GM23338 (cell line): ENCODE measurements at regions not wholly inside any gene's neighbourhood (a gene's known extent, or its start where the extent isn't known, plus 50 kb on each side); places are given as distances from the start of the nearest gene placed in this dataset.

ENCODE experiments used
- EZH2 ChIP-seq: fragments of 200-600 bp; sonication (generic); IDR thresholded peaks from one replicate; pipeline ENCODE4 v1.8.0; 2017; ENCODE audit warnings: antibody characterized with exemption, mild to moderate bottlenecking, low read depth; ENCODE audit not compliant: unreplicated experiment
- EZH2phosphoT487 ChIP-seq: fragments of 200-600 bp; sonication (generic); IDR thresholded peaks from one replicate; pipeline ENCODE4 v1.8.1; 2018; ENCODE audit warnings: antibody characterized with exemption; ENCODE audit not compliant: unreplicated experiment
- POLR2AphosphoS5 ChIP-seq: IDR thresholded peaks from 2 replicates; pipeline ENCODE4 v1.6.1; 2016; ENCODE audit warnings: antibody characterized with exemption, low read depth
- STAT1 ChIP-seq: IDR thresholded peaks from one replicate; pipeline ENCODE4 v1.6.1; 2016; ENCODE audit warnings: antibody characterized with exemption; ENCODE audit not compliant: unreplicated experiment
- ZNF114 ChIP-seq: fragments of 250-450 bp; sonication (Bioruptor Pico); IDR thresholded peaks from 2 replicates; pipeline ENCODE4 v1.5.0; 2020; ENCODE audit warnings: mild to moderate bottlenecking, moderate library complexity
- TF ChIP-seq, protein P1 (sequence below), 2 experiments: fragments of 200-600 bp in 1 of 2; sonication (generic) in 1 of 2; conservative IDR thresholded peaks; 2 replicates each; pipeline versions ENCODE4 v1.5.1 to v1.6.1; 2016 to 2017; ENCODE audit warnings: antibody characterized with exemption in 2 of 2, low read depth in 2 of 2, mild to moderate bottlenecking in 2 of 2, moderate library complexity in 1 of 2
- TF ChIP-seq, protein P2 (sequence below): IDR thresholded peaks from one replicate; pipeline ENCODE4 v1.6.1; 2018; ENCODE audit warnings: antibody characterized with exemption; ENCODE audit not compliant: unreplicated experiment
- TF ChIP-seq, protein P3 (sequence below): fragments of 250-450 bp; sonication (Bioruptor Pico); IDR thresholded peaks from 2 replicates; pipeline ENCODE4 v1.5.0; 2020; ENCODE audit warnings: mild to moderate bottlenecking, moderate library complexity

DNA sequence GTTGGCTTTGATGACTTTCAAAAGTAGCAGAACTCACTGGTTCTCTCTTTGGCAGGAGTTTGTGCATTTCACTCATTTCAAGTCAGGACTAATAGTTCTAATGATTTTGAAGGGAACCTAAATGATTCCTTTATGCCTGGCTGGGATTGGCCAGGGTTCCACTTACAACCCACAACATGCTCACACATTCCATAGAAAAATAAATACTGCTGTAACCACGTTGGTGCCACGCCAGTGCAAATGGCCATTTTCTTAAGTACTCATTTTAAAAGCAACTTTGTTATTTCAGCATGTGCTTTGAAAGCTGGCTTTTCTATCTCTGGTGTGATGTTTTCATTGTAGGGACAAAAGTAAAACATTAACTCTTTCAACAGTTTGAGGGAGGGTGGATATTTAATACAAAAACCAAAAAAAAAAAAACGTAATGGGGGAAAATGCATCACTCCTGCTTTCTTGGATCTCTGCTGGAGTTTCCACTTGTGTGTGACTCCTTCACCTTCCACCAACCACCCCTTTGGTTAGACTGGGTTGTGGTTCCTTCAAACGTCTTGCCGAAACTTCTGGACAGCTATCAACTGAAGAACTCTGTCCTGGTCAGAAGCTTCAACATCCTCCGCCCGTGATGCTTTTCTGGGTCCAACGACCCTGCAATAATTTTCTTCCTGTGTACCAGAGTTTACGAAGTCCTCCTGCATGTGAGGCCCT, 300.4 kb upstream of the RUNX1 start:
- TF ChIP-seq, protein P1, sequence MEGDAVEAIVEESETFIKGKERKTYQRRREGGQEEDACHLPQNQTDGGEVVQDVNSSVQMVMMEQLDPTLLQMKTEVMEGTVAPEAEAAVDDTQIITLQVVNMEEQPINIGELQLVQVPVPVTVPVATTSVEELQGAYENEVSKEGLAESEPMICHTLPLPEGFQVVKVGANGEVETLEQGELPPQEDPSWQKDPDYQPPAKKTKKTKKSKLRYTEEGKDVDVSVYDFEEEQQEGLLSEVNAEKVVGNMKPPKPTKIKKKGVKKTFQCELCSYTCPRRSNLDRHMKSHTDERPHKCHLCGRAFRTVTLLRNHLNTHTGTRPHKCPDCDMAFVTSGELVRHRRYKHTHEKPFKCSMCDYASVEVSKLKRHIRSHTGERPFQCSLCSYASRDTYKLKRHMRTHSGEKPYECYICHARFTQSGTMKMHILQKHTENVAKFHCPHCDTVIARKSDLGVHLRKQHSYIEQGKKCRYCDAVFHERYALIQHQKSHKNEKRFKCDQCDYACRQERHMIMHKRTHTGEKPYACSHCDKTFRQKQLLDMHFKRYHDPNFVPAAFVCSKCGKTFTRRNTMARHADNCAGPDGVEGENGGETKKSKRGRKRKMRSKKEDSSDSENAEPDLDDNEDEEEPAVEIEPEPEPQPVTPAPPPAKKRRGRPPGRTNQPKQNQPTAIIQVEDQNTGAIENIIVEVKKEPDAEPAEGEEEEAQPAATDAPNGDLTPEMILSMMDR (conservative IDR thresholded peaks at IDR 0.05; ENCODE audit: low read depth in 2 of 2): no peak
- no peak for TF ChIP-seq EZH2
- TF ChIP-seq STAT1: no peak
- TF ChIP-seq, protein P2, sequence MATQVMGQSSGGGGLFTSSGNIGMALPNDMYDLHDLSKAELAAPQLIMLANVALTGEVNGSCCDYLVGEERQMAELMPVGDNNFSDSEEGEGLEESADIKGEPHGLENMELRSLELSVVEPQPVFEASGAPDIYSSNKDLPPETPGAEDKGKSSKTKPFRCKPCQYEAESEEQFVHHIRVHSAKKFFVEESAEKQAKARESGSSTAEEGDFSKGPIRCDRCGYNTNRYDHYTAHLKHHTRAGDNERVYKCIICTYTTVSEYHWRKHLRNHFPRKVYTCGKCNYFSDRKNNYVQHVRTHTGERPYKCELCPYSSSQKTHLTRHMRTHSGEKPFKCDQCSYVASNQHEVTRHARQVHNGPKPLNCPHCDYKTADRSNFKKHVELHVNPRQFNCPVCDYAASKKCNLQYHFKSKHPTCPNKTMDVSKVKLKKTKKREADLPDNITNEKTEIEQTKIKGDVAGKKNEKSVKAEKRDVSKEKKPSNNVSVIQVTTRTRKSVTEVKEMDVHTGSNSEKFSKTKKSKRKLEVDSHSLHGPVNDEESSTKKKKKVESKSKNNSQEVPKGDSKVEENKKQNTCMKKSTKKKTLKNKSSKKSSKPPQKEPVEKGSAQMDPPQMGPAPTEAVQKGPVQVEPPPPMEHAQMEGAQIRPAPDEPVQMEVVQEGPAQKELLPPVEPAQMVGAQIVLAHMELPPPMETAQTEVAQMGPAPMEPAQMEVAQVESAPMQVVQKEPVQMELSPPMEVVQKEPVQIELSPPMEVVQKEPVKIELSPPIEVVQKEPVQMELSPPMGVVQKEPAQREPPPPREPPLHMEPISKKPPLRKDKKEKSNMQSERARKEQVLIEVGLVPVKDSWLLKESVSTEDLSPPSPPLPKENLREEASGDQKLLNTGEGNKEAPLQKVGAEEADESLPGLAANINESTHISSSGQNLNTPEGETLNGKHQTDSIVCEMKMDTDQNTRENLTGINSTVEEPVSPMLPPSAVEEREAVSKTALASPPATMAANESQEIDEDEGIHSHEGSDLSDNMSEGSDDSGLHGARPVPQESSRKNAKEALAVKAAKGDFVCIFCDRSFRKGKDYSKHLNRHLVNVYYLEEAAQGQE: no peak
- TF ChIP-seq ZNF114 (CRISPR knock-in tag): no peak
- TF ChIP-seq EZH2phosphoT487: no peak
- TF ChIP-seq POLR2AphosphoS5: no peak
- TF ChIP-seq, protein P3, sequence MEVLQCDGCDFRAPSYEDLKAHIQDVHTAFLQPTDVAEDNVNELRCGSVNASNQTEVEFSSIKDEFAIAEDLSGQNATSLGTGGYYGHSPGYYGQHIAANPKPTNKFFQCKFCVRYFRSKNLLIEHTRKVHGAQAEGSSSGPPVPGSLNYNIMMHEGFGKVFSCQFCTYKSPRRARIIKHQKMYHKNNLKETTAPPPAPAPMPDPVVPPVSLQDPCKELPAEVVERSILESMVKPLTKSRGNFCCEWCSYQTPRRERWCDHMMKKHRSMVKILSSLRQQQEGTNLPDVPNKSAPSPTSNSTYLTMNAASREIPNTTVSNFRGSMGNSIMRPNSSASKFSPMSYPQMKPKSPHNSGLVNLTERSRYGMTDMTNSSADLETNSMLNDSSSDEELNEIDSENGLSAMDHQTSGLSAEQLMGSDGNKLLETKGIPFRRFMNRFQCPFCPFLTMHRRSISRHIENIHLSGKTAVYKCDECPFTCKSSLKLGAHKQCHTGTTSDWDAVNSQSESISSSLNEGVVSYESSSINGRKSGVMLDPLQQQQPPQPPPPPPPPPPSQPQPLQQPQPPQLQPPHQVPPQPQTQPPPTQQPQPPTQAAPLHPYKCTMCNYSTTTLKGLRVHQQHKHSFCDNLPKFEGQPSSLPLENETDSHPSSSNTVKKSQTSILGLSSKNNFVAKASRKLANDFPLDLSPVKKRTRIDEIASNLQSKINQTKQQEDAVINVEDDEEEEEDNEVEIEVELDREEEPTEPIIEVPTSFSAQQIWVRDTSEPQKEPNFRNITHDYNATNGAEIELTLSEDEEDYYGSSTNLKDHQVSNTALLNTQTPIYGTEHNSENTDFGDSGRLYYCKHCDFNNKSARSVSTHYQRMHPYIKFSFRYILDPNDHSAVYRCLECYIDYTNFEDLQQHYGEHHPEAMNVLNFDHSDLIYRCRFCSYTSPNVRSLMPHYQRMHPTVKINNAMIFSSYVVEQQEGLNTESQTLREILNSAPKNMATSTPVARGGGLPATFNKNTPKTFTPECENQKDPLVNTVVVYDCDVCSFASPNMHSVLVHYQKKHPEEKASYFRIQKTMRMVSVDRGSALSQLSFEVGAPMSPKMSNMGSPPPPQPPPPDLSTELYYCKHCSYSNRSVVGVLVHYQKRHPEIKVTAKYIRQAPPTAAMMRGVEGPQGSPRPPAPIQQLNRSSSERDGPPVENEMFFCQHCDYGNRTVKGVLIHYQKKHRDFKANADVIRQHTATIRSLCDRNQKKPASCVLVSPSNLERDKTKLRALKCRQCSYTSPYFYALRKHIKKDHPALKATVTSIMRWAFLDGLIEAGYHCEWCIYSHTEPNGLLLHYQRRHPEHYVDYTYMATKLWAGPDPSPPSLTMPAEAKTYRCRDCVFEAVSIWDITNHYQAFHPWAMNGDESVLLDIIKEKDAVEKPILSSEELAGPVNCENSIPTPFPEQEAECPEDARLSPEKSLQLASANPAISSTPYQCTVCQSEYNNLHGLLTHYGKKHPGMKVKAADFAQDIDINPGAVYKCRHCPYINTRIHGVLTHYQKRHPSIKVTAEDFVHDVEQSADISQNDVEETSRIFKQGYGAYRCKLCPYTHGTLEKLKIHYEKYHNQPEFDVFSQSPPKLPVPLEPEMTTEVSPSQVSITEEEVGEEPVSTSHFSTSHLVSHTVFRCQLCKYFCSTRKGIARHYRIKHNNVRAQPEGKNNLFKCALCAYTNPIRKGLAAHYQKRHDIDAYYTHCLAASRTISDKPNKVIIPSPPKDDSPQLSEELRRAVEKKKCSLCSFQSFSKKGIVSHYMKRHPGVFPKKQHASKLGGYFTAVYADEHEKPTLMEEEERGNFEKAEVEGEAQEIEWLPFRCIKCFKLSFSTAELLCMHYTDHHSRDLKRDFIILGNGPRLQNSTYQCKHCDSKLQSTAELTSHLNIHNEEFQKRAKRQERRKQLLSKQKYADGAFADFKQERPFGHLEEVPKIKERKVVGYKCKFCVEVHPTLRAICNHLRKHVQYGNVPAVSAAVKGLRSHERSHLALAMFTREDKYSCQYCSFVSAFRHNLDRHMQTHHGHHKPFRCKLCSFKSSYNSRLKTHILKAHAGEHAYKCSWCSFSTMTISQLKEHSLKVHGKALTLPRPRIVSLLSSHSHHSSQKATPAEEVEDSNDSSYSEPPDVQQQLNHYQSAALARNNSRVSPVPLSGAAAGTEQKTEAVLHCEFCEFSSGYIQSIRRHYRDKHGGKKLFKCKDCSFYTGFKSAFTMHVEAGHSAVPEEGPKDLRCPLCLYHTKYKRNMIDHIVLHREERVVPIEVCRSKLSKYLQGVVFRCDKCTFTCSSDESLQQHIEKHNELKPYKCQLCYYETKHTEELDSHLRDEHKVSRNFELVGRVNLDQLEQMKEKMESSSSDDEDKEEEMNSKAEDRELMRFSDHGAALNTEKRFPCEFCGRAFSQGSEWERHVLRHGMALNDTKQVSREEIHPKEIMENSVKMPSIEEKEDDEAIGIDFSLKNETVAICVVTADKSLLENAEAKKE (CRISPR knock-in tag): no peak
